ENCODE measurements at regions not wholly inside any gene's neighbourhood (a gene's known extent, or its start where the extent isn't known, plus 50 kb on each side); places are given as distances from the start of the nearest gene placed in this dataset.

- no peak for TF ChIP-seq CTCF (IDR thresholded peaks at IDR 0.05)
- TF ChIP-seq POLR2A (IDR thresholded peaks at IDR 0.05), result no peak
Observed at GRCh38 chr7:12987238-12987637, 299.8 kb downstream of the ARL4A start.

All from heart left ventricle (tissue), 13 donors.